LNCaP clone FGC (cell line): ENCODE measurements at regions not wholly inside any gene's neighbourhood (a gene's known extent, or its start where the extent isn't known, plus 50 kb on each side); places are given as distances from the start of the nearest gene placed in this dataset.

Experiments
- DNase-seq: peaks from one replicate; pipeline ENCODE4 v3.0.0-alpha.2; 2011; ENCODE audit warnings: low read depth
- H3K4me3 ChIP-seq: 2 replicates; pipeline ENCODE4 v1.5.1; 2011; ENCODE audit warnings: mild to moderate bottlenecking, low read depth, low read length, control low read depth
- TF ChIP-seq, protein P1 (sequence below): IDR thresholded peaks from 2 replicates; pipeline ENCODE4 v1.5.1; 2012; ENCODE audit warnings: mild to moderate bottlenecking; ENCODE audit not compliant: control insufficient read depth, insufficient read depth; ENCODE audit errors: extremely low read depth

DNA sequence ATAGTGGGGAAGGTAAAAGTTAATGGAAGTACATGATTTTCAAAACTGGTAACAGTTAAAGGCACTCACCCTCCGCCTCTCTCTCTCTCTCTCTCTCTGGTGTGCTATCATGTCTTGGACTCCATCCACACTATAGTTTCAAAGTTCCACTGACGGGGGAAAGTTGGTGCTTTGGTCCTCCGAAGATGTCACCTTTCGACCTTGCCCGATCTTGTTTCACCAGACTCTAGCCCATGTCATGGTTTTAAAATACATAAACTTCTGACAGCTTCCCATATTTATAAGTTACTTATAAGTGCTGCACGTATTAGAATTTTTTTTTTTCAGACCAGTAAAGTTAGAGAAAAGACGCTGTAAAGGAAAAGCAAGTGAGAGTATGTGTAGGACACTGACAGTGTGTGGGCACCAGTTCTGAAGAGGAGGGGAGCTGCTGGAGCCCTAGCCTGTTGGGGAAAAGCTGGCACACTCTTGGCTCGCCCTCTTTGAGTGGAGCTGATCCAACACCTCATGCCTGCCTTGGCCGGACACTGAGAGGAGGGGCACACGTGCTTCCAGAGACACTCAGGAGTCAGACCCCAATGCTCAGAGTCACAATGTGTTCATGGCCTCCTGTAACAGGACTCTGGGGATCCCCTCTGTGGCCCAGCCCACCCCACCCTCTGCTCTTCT lies 200.5 kb upstream of the TPM1 start:
- no peak for DNase-seq
- no peak overlapping the region for H3K4me3 ChIP-seq
- TF ChIP-seq, protein P1, sequence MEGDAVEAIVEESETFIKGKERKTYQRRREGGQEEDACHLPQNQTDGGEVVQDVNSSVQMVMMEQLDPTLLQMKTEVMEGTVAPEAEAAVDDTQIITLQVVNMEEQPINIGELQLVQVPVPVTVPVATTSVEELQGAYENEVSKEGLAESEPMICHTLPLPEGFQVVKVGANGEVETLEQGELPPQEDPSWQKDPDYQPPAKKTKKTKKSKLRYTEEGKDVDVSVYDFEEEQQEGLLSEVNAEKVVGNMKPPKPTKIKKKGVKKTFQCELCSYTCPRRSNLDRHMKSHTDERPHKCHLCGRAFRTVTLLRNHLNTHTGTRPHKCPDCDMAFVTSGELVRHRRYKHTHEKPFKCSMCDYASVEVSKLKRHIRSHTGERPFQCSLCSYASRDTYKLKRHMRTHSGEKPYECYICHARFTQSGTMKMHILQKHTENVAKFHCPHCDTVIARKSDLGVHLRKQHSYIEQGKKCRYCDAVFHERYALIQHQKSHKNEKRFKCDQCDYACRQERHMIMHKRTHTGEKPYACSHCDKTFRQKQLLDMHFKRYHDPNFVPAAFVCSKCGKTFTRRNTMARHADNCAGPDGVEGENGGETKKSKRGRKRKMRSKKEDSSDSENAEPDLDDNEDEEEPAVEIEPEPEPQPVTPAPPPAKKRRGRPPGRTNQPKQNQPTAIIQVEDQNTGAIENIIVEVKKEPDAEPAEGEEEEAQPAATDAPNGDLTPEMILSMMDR = no peak

DNA sequence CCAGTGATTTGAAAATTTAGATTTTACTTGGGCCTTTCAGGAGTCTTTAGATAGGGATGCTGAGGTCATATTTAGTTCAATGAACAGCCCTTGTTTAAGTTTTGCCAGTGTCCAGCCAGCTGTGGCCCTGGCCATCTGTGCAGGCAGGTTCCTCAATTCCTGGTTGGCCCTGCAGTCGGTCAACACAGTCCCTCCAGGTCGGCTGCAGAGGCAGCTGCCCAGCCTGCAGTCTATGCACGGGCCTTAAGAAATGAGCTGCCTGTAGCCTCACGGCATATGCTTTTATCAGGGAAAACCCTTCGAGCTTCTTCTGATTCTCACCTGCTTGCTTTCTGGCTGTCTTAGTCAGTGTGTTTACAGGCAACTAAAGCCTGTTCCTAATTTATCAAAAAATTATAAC lies 199.2 kb upstream of the TPM1 start:
- H3K4me3 ChIP-seq = no peak overlapping the region
- TF ChIP-seq, protein P1 = no peak
- DNase-seq = no peak

DNA sequence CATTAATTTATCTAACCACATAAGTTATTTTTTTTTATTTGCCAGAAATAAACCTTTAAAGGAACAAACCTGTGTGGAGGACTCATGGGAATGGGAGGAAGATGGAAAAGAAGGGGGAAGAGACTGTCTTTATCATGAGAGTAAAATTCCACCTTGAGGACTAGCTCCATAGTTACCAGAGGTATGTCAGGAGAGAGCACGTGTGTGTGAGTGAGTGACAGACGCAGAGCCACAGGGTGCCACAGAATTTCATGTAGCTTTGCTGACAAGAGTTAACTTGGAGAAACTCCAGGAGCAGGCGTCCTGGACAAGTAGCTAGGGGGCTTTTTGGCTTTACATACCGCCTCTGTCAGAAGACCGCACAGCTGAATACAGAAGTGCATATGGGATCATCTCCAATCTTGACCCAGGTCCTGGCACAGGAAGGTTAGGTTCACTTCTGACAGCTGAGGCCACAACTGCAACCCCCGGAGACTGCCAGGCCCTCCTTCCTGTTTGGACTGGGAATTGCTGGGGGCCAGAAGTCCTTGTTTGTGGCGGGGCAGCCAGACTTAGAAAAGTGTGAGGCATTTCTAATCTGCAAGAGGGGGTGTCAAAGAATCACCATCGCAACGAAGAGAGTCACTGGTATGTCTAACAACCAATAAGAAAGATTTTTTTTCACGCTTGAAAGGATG lies 197.8 kb upstream of the TPM1 start:
- TF ChIP-seq, protein P1 = no peak
- DNase-seq = no peak

DNA sequence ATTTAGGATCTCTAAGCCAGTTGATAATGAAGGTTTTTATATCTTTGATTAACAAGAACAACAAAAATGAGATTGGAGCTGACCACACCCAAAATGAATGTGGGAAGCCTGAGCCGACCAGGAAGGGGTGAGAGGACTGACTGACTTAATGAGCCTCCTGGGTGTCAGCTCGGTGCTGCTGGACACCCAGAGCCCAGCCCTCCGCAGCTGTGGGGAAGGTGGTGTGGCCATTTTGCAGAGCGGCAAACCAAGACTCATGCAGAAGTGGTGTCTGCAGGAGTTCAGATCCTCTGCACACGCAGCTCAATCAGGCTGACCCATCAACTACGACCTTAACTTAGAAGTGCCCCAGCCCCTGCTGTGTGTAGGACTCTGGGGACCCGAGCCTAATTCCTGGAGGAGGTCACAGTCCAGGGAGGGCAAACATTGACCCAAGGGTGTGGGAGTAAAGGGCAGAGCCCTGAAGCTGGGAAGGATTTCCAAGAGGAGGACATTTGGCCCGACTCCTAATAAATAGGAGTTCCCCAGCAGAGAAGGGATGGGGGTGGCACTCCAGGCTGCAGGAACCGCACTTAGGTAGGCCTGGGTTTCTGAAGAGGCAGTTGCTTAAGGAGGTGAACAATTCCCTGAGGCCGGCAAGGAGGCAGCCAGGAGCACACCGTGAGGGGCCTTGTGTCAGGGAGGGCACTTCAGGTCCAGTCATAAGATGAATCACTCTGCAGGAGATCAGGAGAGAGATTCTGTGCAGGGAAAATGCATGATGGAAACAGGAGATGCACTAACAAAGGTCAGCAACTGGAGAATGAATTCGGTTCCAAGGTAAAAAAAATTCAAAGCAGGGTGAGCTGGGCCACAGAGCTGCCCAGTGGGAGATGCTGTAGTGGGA lies 197.1 kb upstream of the TPM1 start:
- no peak overlapping the region for H3K4me3 ChIP-seq
- TF ChIP-seq, protein P1 = no peak
- no peak for DNase-seq

More for the DNA sequence above, 197.8 kb upstream of the TPM1 start:
- H3K4me3 ChIP-seq = no peak overlapping the region

DNA sequence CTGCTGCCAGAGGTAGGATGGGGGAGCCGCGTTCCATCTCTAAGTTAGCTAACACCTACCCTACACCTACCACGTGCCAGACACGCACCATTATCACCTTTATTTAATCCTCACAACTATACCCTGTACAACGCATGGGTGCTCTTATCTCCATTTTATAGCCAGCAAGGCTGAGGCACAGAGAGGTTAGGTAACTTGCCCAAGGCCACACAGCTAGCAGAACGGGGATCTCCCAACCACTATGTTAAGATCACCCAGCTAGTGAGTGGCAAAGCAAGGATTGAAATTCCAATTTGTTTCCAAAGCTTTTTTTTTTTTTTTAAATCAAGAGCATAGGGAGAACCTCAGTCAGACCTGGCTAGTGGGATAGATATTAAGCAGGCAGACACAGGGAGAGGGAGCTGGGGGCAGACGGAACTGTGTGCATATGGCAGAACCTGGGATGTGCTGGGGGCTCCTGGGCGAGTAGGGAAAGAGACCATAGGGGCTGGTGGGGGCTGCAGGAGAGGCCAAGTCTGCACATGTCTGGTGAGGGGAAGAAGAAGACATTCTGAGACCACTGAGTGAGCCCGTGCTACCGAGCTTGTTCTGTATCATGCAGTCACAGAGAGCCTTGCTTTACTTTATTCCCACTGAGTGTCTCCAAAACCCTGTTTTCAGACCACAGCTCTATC lies 196.3 kb upstream of the TPM1 start:
- no peak for DNase-seq
- TF ChIP-seq, protein P1 = no peak
- no peak overlapping the region for H3K4me3 ChIP-seq

DNA sequence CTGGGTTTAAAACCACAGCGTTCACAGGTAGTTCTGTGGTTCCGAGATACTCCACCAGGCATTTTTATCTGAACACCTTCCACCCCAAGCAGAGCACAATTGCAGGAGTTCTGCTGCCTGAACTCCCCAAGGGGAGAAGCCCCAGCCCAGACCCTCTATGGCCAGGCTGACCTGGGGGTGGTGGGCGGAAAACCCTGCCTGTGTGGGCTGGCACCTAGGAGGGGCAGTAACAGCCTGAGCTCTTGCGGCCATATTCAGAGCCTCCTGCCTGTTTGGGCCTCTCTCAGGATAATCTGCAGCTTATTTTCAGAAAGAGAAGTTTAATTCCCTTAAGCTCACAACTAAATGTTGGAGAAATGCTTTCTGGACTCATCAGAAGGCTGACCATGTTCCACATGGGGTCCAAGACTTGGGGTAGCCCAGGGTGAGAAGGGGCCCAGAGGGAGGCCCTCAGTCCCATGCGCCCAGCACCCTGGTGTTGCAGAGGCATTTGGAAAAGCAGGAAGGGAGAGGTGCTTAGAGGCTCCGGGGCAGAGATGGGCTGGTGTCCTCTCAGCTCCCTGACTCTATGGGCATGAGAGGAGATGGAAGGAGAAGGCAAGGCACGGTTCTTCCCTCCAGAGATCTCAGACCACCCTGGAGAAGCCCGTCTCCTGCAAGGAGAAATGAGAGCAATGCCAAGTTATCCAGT lies 195.6 kb upstream of the TPM1 start:
- TF ChIP-seq, protein P1 = no peak
- no peak overlapping the region for H3K4me3 ChIP-seq
- DNase-seq = no peak
